Ishikawa (cell line): ENCODE measurements at regions not wholly inside any gene's neighbourhood (a gene's known extent, or its start where the extent isn't known, plus 50 kb on each side); places are given as distances from the start of the nearest gene placed in this dataset.

ENCODE experiments used
- CEBPB ChIP-seq: IDR thresholded peaks from 2 replicates; pipeline ENCODE4 v1.6.1; 2012
- CREB1 ChIP-seq: IDR thresholded peaks from 2 replicates; pipeline ENCODE4 v1.6.1; 2012; ENCODE audit warnings: low read depth
- EGR1 ChIP-seq: IDR thresholded peaks from 2 replicates; pipeline ENCODE4 v1.6.1; 2012
- EP300 ChIP-seq: IDR thresholded peaks from 2 replicates; pipeline ENCODE4 v1.6.1; 2012; ENCODE audit warnings: borderline replicate concordance
- FOXM1 ChIP-seq: IDR thresholded peaks from 2 replicates; pipeline ENCODE4 v1.6.1; 2012; ENCODE audit warnings: low read depth, borderline replicate concordance
- MAX ChIP-seq: IDR thresholded peaks from 2 replicates; pipeline ENCODE4 v1.6.1; 2012
- NFIC ChIP-seq: IDR thresholded peaks from 2 replicates; pipeline ENCODE4 v1.6.1; 2012
- RAD21 ChIP-seq: IDR thresholded peaks from 2 replicates; pipeline ENCODE4 v1.6.1; 2012; ENCODE audit warnings: low read depth
- REST ChIP-seq: IDR thresholded peaks from 2 replicates; pipeline ENCODE4 v1.6.1; 2012; ENCODE audit warnings: low read depth, mild to moderate bottlenecking
- TAF1 ChIP-seq: IDR thresholded peaks from 2 replicates; pipeline ENCODE4 v1.6.1; 2012; ENCODE audit warnings: low read depth, mild to moderate bottlenecking
- TCF12 ChIP-seq: IDR thresholded peaks from 2 replicates; pipeline ENCODE4 v1.6.1; 2012; ENCODE audit warnings: low read depth
- TEAD4 ChIP-seq: IDR thresholded peaks from 2 replicates; pipeline ENCODE4 v1.6.1; 2012
- USF1 ChIP-seq: IDR thresholded peaks from 2 replicates; pipeline ENCODE4 v1.6.1; 2012
- YY1 ChIP-seq: IDR thresholded peaks from 2 replicates; pipeline ENCODE4 v1.6.1; 2012; ENCODE audit warnings: low read depth
- ZBTB7A ChIP-seq: IDR thresholded peaks from 2 replicates; pipeline ENCODE4 v1.6.1; 2012; ENCODE audit warnings: low read depth

GRCh38 chr9:134265078-134265477 is 61.2 kb upstream of the RXRA start:
- TF ChIP-seq ZBTB7A (no peak), CEBPB (no peak), NFIC (no peak), MAX (no peak), FOXM1 (no peak), REST (no peak), TCF12 (no peak), CREB1 (no peak), USF1 (no peak), TAF1 (no peak), EGR1 (no peak), TEAD4 (no peak), RAD21 (no peak)

GRCh38 chr9:134266418-134266817 is 59.8 kb upstream of the RXRA start:
- TF ChIP-seq TAF1: no peak
- TF ChIP-seq REST: no peak
- no peak for TF ChIP-seq RAD21
- no peak for TF ChIP-seq ZBTB7A
- no peak for TF ChIP-seq EGR1
- no peak for TF ChIP-seq YY1
- no peak for TF ChIP-seq TCF12

GRCh38 chr9:134267305-134267880 is 58.9 kb upstream of the RXRA start:
- TF ChIP-seq CREB1 (no peak), USF1 (no peak), RAD21 (no peak), EP300 (no peak), TEAD4 (no peak), TCF12 (no peak), REST (no peak)

- TF ChIP-seq YY1: no peak
- no peak for TF ChIP-seq TCF12
- no peak for TF ChIP-seq CEBPB
- TF ChIP-seq EGR1: no peak
- TF ChIP-seq REST: no peak
Observed at GRCh38 chr9:134267881-134268724, 58.2 kb upstream of the RXRA start.
